Gastroesophageal sphincter (tissue), 3 donors: ENCODE measurements at regions not wholly inside any gene's neighbourhood (a gene's known extent, or its start where the extent isn't known, plus 50 kb on each side); places are given as distances from the start of the nearest gene placed in this dataset.
"Not testable (repeated sequence)": the region's sequence is repeated elsewhere in the genome, so short reads cannot be mapped to it uniquely, and the experiment has no call there.

Experiments
- CTCF ChIP-seq, 4 experiments: fragments of 200-600 bp in 2 of 4; fragments of 450-650 bp in 2 of 4; sonication (generic) in 1 of 4; IDR thresholded peaks; one replicate each; pipeline ENCODE4 v1.5.1; 2017 to 2019; ENCODE audit warnings: antibody characterized with exemption in 4 of 4, mild to moderate bottlenecking in 2 of 4, moderate library complexity in 2 of 4
- POLR2A ChIP-seq, 2 donors: fragments of 450-650 bp; IDR thresholded peaks; one replicate each; pipeline ENCODE4 v1.6.1; 2017; ENCODE audit warnings: antibody characterized with exemption in 2 of 2, mild to moderate bottlenecking in 2 of 2, moderate library complexity in 1 of 2

- not testable (repeated sequence) for TF ChIP-seq CTCF, POLR2A (IDR thresholded peaks at IDR 0.05)
Measured at GRCh38 chr3:124066543-124066942, 74.6 kb upstream of the ROPN1 start.
